Stimulated activated effector memory CD8-positive, alpha-beta T cell treated with anti-CD3 and anti-CD28 coated beads, Interleukin-12 subunit alpha, Interleukin-12 subunit beta, amount 100 ng/mL, for 72 hours (primary cell): ENCODE measurements at regions not wholly inside any gene's neighbourhood (a gene's known extent, or its start where the extent isn't known, plus 50 kb on each side); places are given as distances from the start of the nearest gene placed in this dataset.

Experiments
- ATAC-seq: fragments of 150-1000 bp; cut with Tn5 transposase; 2 replicates; pipeline ENCODE4 v1.10.0; 2021
- DNase-seq, 2 donors: peaks; one replicate each; pipeline ENCODE4 v3.0.0; 2021 to 2022; ENCODE audit warnings: low spot score in 2 of 2
- H3K27ac Mint-ChIP-seq: one replicate; pipeline ENCODE4 v1.8.0; 2022; ENCODE audit warnings: mild to moderate bottlenecking, mixed read lengths
- H3K36me3 Mint-ChIP-seq: one replicate; pipeline ENCODE4 v1.8.0; 2022; ENCODE audit warnings: mild to moderate bottlenecking, mixed read lengths
- H3K4me1 Mint-ChIP-seq: one replicate; pipeline ENCODE4 v1.8.0; 2022; ENCODE audit warnings: mixed read lengths
- H3K4me3 Mint-ChIP-seq: one replicate; pipeline ENCODE4 v1.8.0; 2022; ENCODE audit warnings: mild to moderate bottlenecking, mixed read lengths
- H3K9me3 Mint-ChIP-seq: one replicate; pipeline ENCODE4 v1.8.0; 2022; ENCODE audit warnings: mixed read lengths

- ATAC-seq (no peak), DNase-seq (no peak)
- H3K9me3 Mint-ChIP-seq: peaks cover 3% of the 10 kb centered on the region
- H3K36me3 Mint-ChIP-seq: no peaks in the 10 kb centered on the region
- H3K27ac Mint-ChIP-seq: no peak overlapping the region
- H3K4me1 Mint-ChIP-seq: no peaks in the 10 kb centered on the region
- H3K4me3 Mint-ChIP-seq: no peak overlapping the region
These were observed 224.1 kb downstream of the MED10 start for GRCh38 chr5:6154216-6154615.

GRCh38 chr5:6146271-6146670 lies 232.1 kb downstream of the MED10 start:
- ATAC-seq (no peak), DNase-seq (no peak)
- no peaks in the 10 kb centered on the region for H3K36me3 Mint-ChIP-seq
- H3K9me3 Mint-ChIP-seq: no peaks in the 10 kb centered on the region
- no peak overlapping the region for H3K4me3 Mint-ChIP-seq
- H3K27ac Mint-ChIP-seq: no peak overlapping the region
- no peaks in the 10 kb centered on the region for H3K4me1 Mint-ChIP-seq

GRCh38 chr5:6145616-6146237 lies 232.6 kb downstream of the MED10 start:
- DNase-seq: no peak
- H3K27ac Mint-ChIP-seq: no peak overlapping the region
- ATAC-seq: no peak
- no peaks in the 10 kb centered on the region for H3K4me1 Mint-ChIP-seq
- no peak overlapping the region for H3K4me3 Mint-ChIP-seq
- no peaks in the 10 kb centered on the region for H3K9me3 Mint-ChIP-seq
- no peaks in the 10 kb centered on the region for H3K36me3 Mint-ChIP-seq

- no peak for ATAC-seq
- Mint-ChIP-seq H3K4me1 (no peaks in the 10 kb centered on the region), H3K27ac (no peak overlapping the region), H3K36me3 (no peaks in the 10 kb centered on the region), H3K4me3 (no peak overlapping the region), H3K9me3 (no peaks in the 10 kb centered on the region)
- DNase-seq: no peak
These were observed 234.8 kb downstream of the MED10 start for GRCh38 chr5:6143523-6143922.

- H3K4me3 Mint-ChIP-seq: no peak overlapping the region
- no peaks in the 10 kb centered on the region for H3K4me1 Mint-ChIP-seq
- no peaks in the 10 kb centered on the region for H3K36me3 Mint-ChIP-seq
- DNase-seq: no peak
- H3K27ac Mint-ChIP-seq: no peak overlapping the region
- no peaks in the 10 kb centered on the region for H3K9me3 Mint-ChIP-seq
- ATAC-seq: no peak
These were observed 236.0 kb downstream of the MED10 start for GRCh38 chr5:6142353-6142752.

- DNase-seq (no peak), ATAC-seq (no peak)
- no peak overlapping the region for H3K27ac Mint-ChIP-seq
- no peaks in the 10 kb centered on the region for H3K9me3 Mint-ChIP-seq
- no peaks in the 10 kb centered on the region for H3K4me1 Mint-ChIP-seq
- no peak overlapping the region for H3K4me3 Mint-ChIP-seq
- no peaks in the 10 kb centered on the region for H3K36me3 Mint-ChIP-seq
These were observed 238.1 kb downstream of the MED10 start for GRCh38 chr5:6140219-6140618.

- Mint-ChIP-seq H3K4me3 (no peak overlapping the region), H3K36me3 (no peaks in the 10 kb centered on the region)
These were observed 242.4 kb downstream of the MED10 start for GRCh38 chr5:6135977-6136376.

GRCh38 chr5:6134281-6134680 lies 244.1 kb downstream of the MED10 start:
- Mint-ChIP-seq H3K27ac (no peak overlapping the region), H3K36me3 (no peaks in the 10 kb centered on the region), H3K4me3 (no peak overlapping the region), H3K4me1 (no peaks in the 10 kb centered on the region), H3K9me3 (no peaks in the 10 kb centered on the region)
- ATAC-seq (no peak), DNase-seq (no peak)

More at GRCh38 chr5:6135977-6136376, 242.4 kb downstream of the MED10 start:
- Mint-ChIP-seq H3K9me3 (no peaks in the 10 kb centered on the region), H3K4me1 (no peaks in the 10 kb centered on the region), H3K27ac (no peak overlapping the region)
- DNase-seq (no peak), ATAC-seq (no peak)

GRCh38 chr5:6125781-6126180 lies 252.6 kb downstream of the MED10 start:
- DNase-seq (no peak), ATAC-seq (no peak)
- peaks cover 15% of the 10 kb centered on the region for H3K9me3 Mint-ChIP-seq
- H3K27ac Mint-ChIP-seq: no peak overlapping the region
- no peaks in the 10 kb centered on the region for H3K4me1 Mint-ChIP-seq
- no peaks in the 10 kb centered on the region for H3K36me3 Mint-ChIP-seq
- H3K4me3 Mint-ChIP-seq: no peak overlapping the region

GRCh38 chr5:6118691-6119090 lies 259.7 kb downstream of the MED10 start:
- no peak for ATAC-seq
- Mint-ChIP-seq H3K4me3 (no peak overlapping the region), H3K36me3 (no peaks in the 10 kb centered on the region), H3K9me3 (peaks cover 3% of the 10 kb centered on the region), H3K4me1 (no peaks in the 10 kb centered on the region), H3K27ac (no peak overlapping the region)
- no peak for DNase-seq

GRCh38 chr5:6117212-6117611 lies 261.1 kb downstream of the MED10 start:
- no peak overlapping the region for H3K27ac Mint-ChIP-seq
- ATAC-seq: no peak
- H3K9me3 Mint-ChIP-seq: peaks cover 3% of the 10 kb centered on the region
- no peak overlapping the region for H3K4me3 Mint-ChIP-seq
- no peak for DNase-seq
- no peaks in the 10 kb centered on the region for H3K4me1 Mint-ChIP-seq
- no peaks in the 10 kb centered on the region for H3K36me3 Mint-ChIP-seq

GRCh38 chr5:6115852-6116251 lies 262.5 kb downstream of the MED10 start:
- H3K27ac Mint-ChIP-seq: no peak overlapping the region
- ATAC-seq: no peak
- no peak overlapping the region for H3K4me3 Mint-ChIP-seq
- peaks cover 3% of the 10 kb centered on the region for H3K9me3 Mint-ChIP-seq
- no peaks in the 10 kb centered on the region for H3K4me1 Mint-ChIP-seq
- H3K36me3 Mint-ChIP-seq: no peaks in the 10 kb centered on the region
- no peak for DNase-seq

GRCh38 chr5:6112538-6112937 lies 265.8 kb downstream of the MED10 start:
- Mint-ChIP-seq H3K4me3 (no peak overlapping the region), H3K27ac (no peak overlapping the region), H3K9me3 (no peaks in the 10 kb centered on the region), H3K36me3 (no peaks in the 10 kb centered on the region), H3K4me1 (no peaks in the 10 kb centered on the region)
- ATAC-seq (no peak), DNase-seq (no peak)

GRCh38 chr5:6112125-6112524 lies 266.2 kb downstream of the MED10 start:
- Mint-ChIP-seq H3K4me3 (no peak overlapping the region), H3K27ac (no peak overlapping the region), H3K36me3 (no peaks in the 10 kb centered on the region), H3K4me1 (no peaks in the 10 kb centered on the region), H3K9me3 (no peaks in the 10 kb centered on the region)
- ATAC-seq (no peak), DNase-seq (no peak)

- no peak overlapping the region for H3K27ac Mint-ChIP-seq
- no peak for ATAC-seq
These were observed 267.2 kb downstream of the MED10 start for GRCh38 chr5:6111131-6111530.

GRCh38 chr5:6110441-6111005 lies 267.8 kb downstream of the MED10 start:
- no peaks in the 10 kb centered on the region for H3K9me3 Mint-ChIP-seq
- H3K4me1 Mint-ChIP-seq: no peaks in the 10 kb centered on the region
- ATAC-seq: no peak
- no peaks in the 10 kb centered on the region for H3K36me3 Mint-ChIP-seq
- no peak overlapping the region for H3K4me3 Mint-ChIP-seq
- H3K27ac Mint-ChIP-seq: no peak overlapping the region
- DNase-seq: no peak

More at GRCh38 chr5:6111131-6111530, 267.2 kb downstream of the MED10 start:
- Mint-ChIP-seq H3K4me3 (no peak overlapping the region), H3K9me3 (no peaks in the 10 kb centered on the region), H3K36me3 (no peaks in the 10 kb centered on the region), H3K4me1 (no peaks in the 10 kb centered on the region)
- DNase-seq: no peak
